Mucosa of descending colon (tissue), 3 donors: ENCODE measurements at regions not wholly inside any gene's neighbourhood (a gene's known extent, or its start where the extent isn't known, plus 50 kb on each side); places are given as distances from the start of the nearest gene placed in this dataset.
"Not testable (repeated sequence)": the region's sequence is repeated elsewhere in the genome, so short reads cannot be mapped to it uniquely, and the experiment has no call there.

ENCODE experiments used
- ATAC-seq: fragments of 200-7000 bp; cut with Tn5 transposase; one replicate; pipeline ENCODE4 v1.9.1; 2020; ENCODE audit warnings: mild to moderate bottlenecking, moderate library complexity
- DNase-seq, 3 donors: peaks; one replicate each; pipeline ENCODE4 v3.0.0-alpha.2; 2020
- H3K36me3 ChIP-seq: fragments of 200-600 bp; one replicate; pipeline ENCODE4 v1.8.0; 2021; ENCODE audit warnings: low read depth, mild to moderate bottlenecking
- H3K4me1 ChIP-seq: fragments of 200-600 bp; one replicate; pipeline ENCODE4 v1.8.0; 2021; ENCODE audit warnings: low read depth, mild to moderate bottlenecking
- H3K4me3 ChIP-seq: fragments of 200-600 bp; one replicate; pipeline ENCODE4 v1.8.0; 2021; ENCODE audit warnings: mild to moderate bottlenecking
- H3K9me3 ChIP-seq: fragments of 200-600 bp; one replicate; pipeline ENCODE4 v1.8.0; 2021; ENCODE audit warnings: mild to moderate bottlenecking
- CTCF ChIP-seq: fragments of 200-600 bp; IDR thresholded peaks from one replicate; pipeline ENCODE4 v1.8.0; 2022; ENCODE audit warnings: antibody characterized with exemption, mild to moderate bottlenecking
- intact Hi-C, 2 donors: fragments of 100-400 bp; cut with DNase I in 1 of 2; cut with micrococcal nuclease in 1 of 2; formaldehyde crosslinking; loops; one replicate each; pipeline versions ENCODE4 v1.11.0 to v1.11.1; 2022; cut with DNase I, micrococcal nuclease
- donor health status: DM: no; HTN: no; CAD: no; lungs with moderate emphysema.
- donor health status: DM: no; HTN: no; CAD: no.
- donor health status: DM: no; HTN: yes; CAD: no.

GRCh38 chrX:96474741-96475125, 209.9 kb upstream of the DIAPH2 start:
- Histone ChIP-seq H3K4me1 (no peaks in the 10 kb centered on the region), H3K36me3 (no peaks in the 10 kb centered on the region), H3K9me3 (no peaks in the 10 kb centered on the region), H3K4me3 (no peak overlapping the region)
- ATAC-seq (peak; percentile 84), DNase-seq (no peak)
- intact Hi-C loops, result no loop called here
- no peak for TF ChIP-seq CTCF

GRCh38 chrX:96480081-96480480, 204.6 kb upstream of the DIAPH2 start:
- no peaks in the 10 kb centered on the region for H3K36me3 ChIP-seq
- H3K4me1 ChIP-seq, result no peaks in the 10 kb centered on the region
- no peak for DNase-seq
- no peaks in the 10 kb centered on the region for H3K9me3 ChIP-seq
- ATAC-seq, result no peak
- no peak overlapping the region for H3K4me3 ChIP-seq
- intact Hi-C loops, result no loop called here
- TF ChIP-seq CTCF, result no peak

GRCh38 chrX:96481831-96482230, 202.8 kb upstream of the DIAPH2 start:
- intact Hi-C loops, result no loop called here
- H3K36me3 ChIP-seq, result no peaks in the 10 kb centered on the region
- DNase-seq (no peak), ATAC-seq (no peak)
- no peak overlapping the region for H3K4me3 ChIP-seq
- no peaks in the 10 kb centered on the region for H3K4me1 ChIP-seq
- no peaks in the 10 kb centered on the region for H3K9me3 ChIP-seq
- no peak for TF ChIP-seq CTCF

GRCh38 chrX:96483647-96484160, 200.9 kb upstream of the DIAPH2 start:
- no peak for TF ChIP-seq CTCF
- no peaks in the 10 kb centered on the region for H3K9me3 ChIP-seq
- H3K4me1 ChIP-seq, result no peaks in the 10 kb centered on the region
- intact Hi-C loops, result no loop called here
- no peaks in the 10 kb centered on the region for H3K36me3 ChIP-seq
- no peak for DNase-seq
- no peak for ATAC-seq
- H3K4me3 ChIP-seq, result no peak overlapping the region

- DNase-seq, intact Hi-C loops, ATAC-seq, H3K4me3 ChIP-seq, H3K9me3 ChIP-seq, H3K4me1 ChIP-seq, H3K36me3 ChIP-seq: not testable (repeated sequence)
Observed at GRCh38 chrX:96486687-96487086, 198.0 kb upstream of the DIAPH2 start.

GRCh38 chrX:96502507-96502906, 182.1 kb upstream of the DIAPH2 start:
- intact Hi-C loops, result no loop called here
- no peak overlapping the region for H3K4me3 ChIP-seq
- ATAC-seq (no peak), DNase-seq (no peak)
- H3K36me3 ChIP-seq, result no peaks in the 10 kb centered on the region
- no peaks in the 10 kb centered on the region for H3K9me3 ChIP-seq
- no peaks in the 10 kb centered on the region for H3K4me1 ChIP-seq
- TF ChIP-seq CTCF, result no peak

GRCh38 chrX:96529386-96529785, 155.3 kb upstream of the DIAPH2 start:
- H3K4me3 ChIP-seq, H3K4me1 ChIP-seq, H3K9me3 ChIP-seq, intact Hi-C loops, H3K36me3 ChIP-seq, ATAC-seq, DNase-seq: not testable (repeated sequence)
